ENCODE measurements at regions not wholly inside any gene's neighbourhood (a gene's known extent, or its start where the extent isn't known, plus 50 kb on each side); places are given as distances from the start of the nearest gene placed in this dataset.

- no peak for TF ChIP-seq POLR2A (IDR thresholded peaks at IDR 0.05; ENCODE audit: extremely low read depth, insufficient read length)
- TF ChIP-seq, protein P1, sequence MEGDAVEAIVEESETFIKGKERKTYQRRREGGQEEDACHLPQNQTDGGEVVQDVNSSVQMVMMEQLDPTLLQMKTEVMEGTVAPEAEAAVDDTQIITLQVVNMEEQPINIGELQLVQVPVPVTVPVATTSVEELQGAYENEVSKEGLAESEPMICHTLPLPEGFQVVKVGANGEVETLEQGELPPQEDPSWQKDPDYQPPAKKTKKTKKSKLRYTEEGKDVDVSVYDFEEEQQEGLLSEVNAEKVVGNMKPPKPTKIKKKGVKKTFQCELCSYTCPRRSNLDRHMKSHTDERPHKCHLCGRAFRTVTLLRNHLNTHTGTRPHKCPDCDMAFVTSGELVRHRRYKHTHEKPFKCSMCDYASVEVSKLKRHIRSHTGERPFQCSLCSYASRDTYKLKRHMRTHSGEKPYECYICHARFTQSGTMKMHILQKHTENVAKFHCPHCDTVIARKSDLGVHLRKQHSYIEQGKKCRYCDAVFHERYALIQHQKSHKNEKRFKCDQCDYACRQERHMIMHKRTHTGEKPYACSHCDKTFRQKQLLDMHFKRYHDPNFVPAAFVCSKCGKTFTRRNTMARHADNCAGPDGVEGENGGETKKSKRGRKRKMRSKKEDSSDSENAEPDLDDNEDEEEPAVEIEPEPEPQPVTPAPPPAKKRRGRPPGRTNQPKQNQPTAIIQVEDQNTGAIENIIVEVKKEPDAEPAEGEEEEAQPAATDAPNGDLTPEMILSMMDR (IDR thresholded peaks at IDR 0.05; ENCODE audit: low read depth, low read length) = no peak
- TF ChIP-seq, protein P2, sequence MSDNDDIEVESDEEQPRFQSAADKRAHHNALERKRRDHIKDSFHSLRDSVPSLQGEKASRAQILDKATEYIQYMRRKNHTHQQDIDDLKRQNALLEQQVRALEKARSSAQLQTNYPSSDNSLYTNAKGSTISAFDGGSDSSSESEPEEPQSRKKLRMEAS (IDR thresholded peaks at IDR 0.05; ENCODE audit: low read depth, low read length) = no peak
These were observed 173.0 kb upstream of the E2F7 start for GRCh38 chr12:77238335-77238734.
